ENCODE measurements at regions not wholly inside any gene's neighbourhood (a gene's known extent, or its start where the extent isn't known, plus 50 kb on each side); places are given as distances from the start of the nearest gene placed in this dataset.

DNA sequence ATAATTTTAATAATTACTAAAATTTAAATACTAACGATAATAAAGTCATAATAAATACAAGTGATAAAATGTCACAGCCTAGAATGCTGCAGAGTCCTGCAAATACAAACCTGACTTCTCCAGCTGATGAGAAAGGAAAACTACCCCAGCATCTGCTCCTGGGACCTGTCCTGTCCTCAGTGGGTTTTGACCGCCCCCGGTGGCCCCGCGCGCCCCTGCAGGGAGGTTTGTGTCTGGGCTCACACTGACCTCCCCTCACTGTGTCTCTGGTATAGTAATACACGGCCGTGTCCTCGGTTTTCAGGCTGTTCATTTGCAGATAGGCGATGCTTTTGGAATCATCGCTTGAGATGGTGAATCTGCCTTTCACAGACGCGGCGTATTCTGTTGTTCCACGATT, 1139.4 kb downstream of the TMEM121 start:
- Histone ChIP-seq H3K9me3 (ENCODE audit: control insufficient read depth in 4 of 4, low read length in 3 of 4) (no peaks in the 10 kb centered on the region), H3K9ac (ENCODE audit: low read depth in 1 of 2, low read length in 2 of 2) (no peak overlapping the region), H3K4me3 (ENCODE audit: low read depth in 1 of 3, low read length in 3 of 3) (no peak overlapping the region), H3K4me1 (ENCODE audit: control insufficient read depth in 4 of 4, insufficient read depth in 4 of 4, low read length in 3 of 4) (peaks cover 0 to 1% (median 0%) of the 10 kb centered on the region in 4 donors), H3K36me3 (ENCODE audit: control insufficient read depth in 4 of 4, insufficient read depth in 3 of 4, low read depth in 1 of 4, low read length in 3 of 4) (no peaks in the 10 kb centered on the region), H3K27me3 (ENCODE audit: control insufficient read depth in 4 of 4, insufficient read depth in 4 of 4, low read length in 3 of 4) (peaks cover 0 to 8% (median 0%) of the 10 kb centered on the region in 4 donors), H3K27ac (ENCODE audit: low read depth in 1 of 2, low read length in 2 of 2) (no peak overlapping the region)
- no peak for TF ChIP-seq GABPA (IDR thresholded peaks at IDR 0.05 in 1 of 2, conservative IDR thresholded peaks at IDR 0.05 in 1 of 2)
- no peak for TF ChIP-seq JUND (IDR thresholded peaks at IDR 0.05)
- no peak for TF ChIP-seq SP1 (IDR thresholded peaks at IDR 0.05)
- TF ChIP-seq FOXA1 (IDR thresholded peaks at IDR 0.05): no peak
- TF ChIP-seq RAD21 (IDR thresholded peaks at IDR 0.05): no peak
- TF ChIP-seq HNF4A (conservative IDR thresholded peaks at IDR 0.05): no peak
- TF ChIP-seq EGR1 (IDR thresholded peaks at IDR 0.05; ENCODE audit: low read depth in 2 of 2): no peak
- DNase-seq (ENCODE audit: low spot score): no peak
- 85% methylated on average over 15 of the region's 15 CpGs for WGBS

DNA sequence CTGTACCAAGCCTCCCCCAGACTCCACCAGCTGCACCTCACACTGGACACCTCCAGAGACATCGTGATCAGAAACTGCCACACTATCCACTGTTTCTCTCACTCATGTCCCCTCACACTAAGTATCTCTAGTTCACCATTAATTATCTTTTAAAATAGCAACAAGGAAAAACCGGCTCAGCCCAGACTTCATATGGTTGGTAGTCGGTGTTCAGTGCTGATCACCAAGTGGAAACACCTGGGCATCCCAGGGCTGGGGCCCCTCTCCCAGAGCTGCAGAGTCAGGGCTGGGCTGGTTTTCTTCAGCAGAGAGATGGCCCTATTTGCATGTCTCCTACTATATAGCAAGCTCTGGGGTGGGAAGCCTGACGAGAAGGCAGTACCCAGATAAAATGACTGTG, 1140.0 kb downstream of the TMEM121 start:
- TF ChIP-seq RAD21 (IDR thresholded peaks at IDR 0.05) (no peak), RXRA (IDR thresholded peaks at IDR 0.05) (no peak), EGR1 (IDR thresholded peaks at IDR 0.05; ENCODE audit: low read depth in 2 of 2) (no peak), HNF4G (IDR thresholded peaks at IDR 0.05) (no peak), NR2F2 (IDR thresholded peaks at IDR 0.05) (no peak), SP1 (IDR thresholded peaks at IDR 0.05) (no peak), FOXA2 (IDR thresholded peaks at IDR 0.05) (no peak), YY1 (IDR thresholded peaks at IDR 0.05) (no peak), HNF4A (conservative IDR thresholded peaks at IDR 0.05) (no peak), GABPA (IDR thresholded peaks at IDR 0.05 in 1 of 2, conservative IDR thresholded peaks at IDR 0.05 in 1 of 2) (no peak), JUND (IDR thresholded peaks at IDR 0.05) (no peak)
- TF ChIP-seq, protein P1, sequence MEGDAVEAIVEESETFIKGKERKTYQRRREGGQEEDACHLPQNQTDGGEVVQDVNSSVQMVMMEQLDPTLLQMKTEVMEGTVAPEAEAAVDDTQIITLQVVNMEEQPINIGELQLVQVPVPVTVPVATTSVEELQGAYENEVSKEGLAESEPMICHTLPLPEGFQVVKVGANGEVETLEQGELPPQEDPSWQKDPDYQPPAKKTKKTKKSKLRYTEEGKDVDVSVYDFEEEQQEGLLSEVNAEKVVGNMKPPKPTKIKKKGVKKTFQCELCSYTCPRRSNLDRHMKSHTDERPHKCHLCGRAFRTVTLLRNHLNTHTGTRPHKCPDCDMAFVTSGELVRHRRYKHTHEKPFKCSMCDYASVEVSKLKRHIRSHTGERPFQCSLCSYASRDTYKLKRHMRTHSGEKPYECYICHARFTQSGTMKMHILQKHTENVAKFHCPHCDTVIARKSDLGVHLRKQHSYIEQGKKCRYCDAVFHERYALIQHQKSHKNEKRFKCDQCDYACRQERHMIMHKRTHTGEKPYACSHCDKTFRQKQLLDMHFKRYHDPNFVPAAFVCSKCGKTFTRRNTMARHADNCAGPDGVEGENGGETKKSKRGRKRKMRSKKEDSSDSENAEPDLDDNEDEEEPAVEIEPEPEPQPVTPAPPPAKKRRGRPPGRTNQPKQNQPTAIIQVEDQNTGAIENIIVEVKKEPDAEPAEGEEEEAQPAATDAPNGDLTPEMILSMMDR (IDR thresholded peaks at IDR 0.05; ENCODE audit: low read depth, low read length, missing input control): no peak
- TF ChIP-seq, protein P2, sequence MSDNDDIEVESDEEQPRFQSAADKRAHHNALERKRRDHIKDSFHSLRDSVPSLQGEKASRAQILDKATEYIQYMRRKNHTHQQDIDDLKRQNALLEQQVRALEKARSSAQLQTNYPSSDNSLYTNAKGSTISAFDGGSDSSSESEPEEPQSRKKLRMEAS (IDR thresholded peaks at IDR 0.05): no peak
- TF ChIP-seq, protein P3, sequence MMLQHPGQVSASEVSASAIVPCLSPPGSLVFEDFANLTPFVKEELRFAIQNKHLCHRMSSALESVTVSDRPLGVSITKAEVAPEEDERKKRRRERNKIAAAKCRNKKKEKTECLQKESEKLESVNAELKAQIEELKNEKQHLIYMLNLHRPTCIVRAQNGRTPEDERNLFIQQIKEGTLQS (IDR thresholded peaks at IDR 0.05): no peak
- H3K27ac ChIP-seq (ENCODE audit: low read depth in 1 of 2, low read length in 2 of 2): no peak overlapping the region
- no peak for DNase-seq (ENCODE audit: low spot score)
- no peak overlapping the region for H3K9ac ChIP-seq (ENCODE audit: low read depth in 1 of 2, low read length in 2 of 2)
- WGBS: 65% methylated on average over 4 of the region's 4 CpGs
- no peak overlapping the region for H3K4me3 ChIP-seq (ENCODE audit: low read depth in 1 of 3, low read length in 3 of 3)
- no peaks in the 10 kb centered on the region for H3K36me3 ChIP-seq (ENCODE audit: control insufficient read depth in 4 of 4, insufficient read depth in 3 of 4, low read depth in 1 of 4, low read length in 3 of 4)
- peaks cover 0 to 8% (median 0%) of the 10 kb centered on the region in 4 donors for H3K27me3 ChIP-seq (ENCODE audit: control insufficient read depth in 4 of 4, insufficient read depth in 4 of 4, low read length in 3 of 4)
- H3K9me3 ChIP-seq (ENCODE audit: control insufficient read depth in 4 of 4, low read length in 3 of 4): no peaks in the 10 kb centered on the region
- peaks cover 0 to 1% (median 0%) of the 10 kb centered on the region in 4 donors for H3K4me1 ChIP-seq (ENCODE audit: control insufficient read depth in 4 of 4, insufficient read depth in 4 of 4, low read length in 3 of 4)

DNA sequence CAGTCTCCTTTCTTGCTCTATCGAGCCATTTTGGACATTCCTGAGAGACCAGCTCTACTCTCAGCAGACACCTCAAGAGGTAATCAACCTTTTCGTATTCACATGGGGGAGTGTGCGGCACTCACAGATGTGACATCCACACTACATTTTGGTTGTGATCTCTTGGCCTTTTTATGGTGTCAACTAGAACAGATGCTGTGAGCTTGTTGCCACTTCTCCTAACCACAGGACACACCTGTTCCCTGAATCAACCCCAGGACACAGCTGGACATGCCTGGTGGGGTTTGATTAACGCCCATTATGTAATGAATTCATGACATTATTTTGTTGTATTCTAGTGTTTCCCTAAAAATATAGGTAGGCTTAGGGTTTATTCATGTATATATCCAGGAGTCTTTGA, 1143.6 kb downstream of the TMEM121 start:
- no peak overlapping the region for H3K9ac ChIP-seq (ENCODE audit: low read depth in 1 of 2, low read length in 2 of 2)
- DNase-seq (ENCODE audit: low spot score): no peak
- WGBS: 54% methylated on average over 4 of the region's 4 CpGs
- H3K4me3 ChIP-seq (ENCODE audit: low read depth in 1 of 3, low read length in 3 of 3): no peak overlapping the region
- no peaks in the 10 kb centered on the region for H3K36me3 ChIP-seq (ENCODE audit: control insufficient read depth in 4 of 4, insufficient read depth in 3 of 4, low read depth in 1 of 4, low read length in 3 of 4)
- H3K9me3 ChIP-seq (ENCODE audit: control insufficient read depth in 4 of 4, low read length in 3 of 4): no peaks in the 10 kb centered on the region
- H3K27me3 ChIP-seq (ENCODE audit: control insufficient read depth in 4 of 4, insufficient read depth in 4 of 4, low read length in 3 of 4): peaks cover 0 to 11% (median 0%) of the 10 kb centered on the region in 4 donors
- H3K4me1 ChIP-seq (ENCODE audit: control insufficient read depth in 4 of 4, insufficient read depth in 4 of 4, low read length in 3 of 4): no peaks in the 10 kb centered on the region
- no peak overlapping the region for H3K27ac ChIP-seq (ENCODE audit: low read depth in 1 of 2, low read length in 2 of 2)
- TF ChIP-seq RAD21 (IDR thresholded peaks at IDR 0.05) (no peak), NR2F2 (IDR thresholded peaks at IDR 0.05) (no peak), SP1 (IDR thresholded peaks at IDR 0.05) (no peak), GABPA (IDR thresholded peaks at IDR 0.05 in 1 of 2, conservative IDR thresholded peaks at IDR 0.05 in 1 of 2) (no peak), HNF4G (IDR thresholded peaks at IDR 0.05) (no peak), RXRA (IDR thresholded peaks at IDR 0.05) (no peak), TAF1 (conservative IDR thresholded peaks at IDR 0.05) (no peak), EGR1 (IDR thresholded peaks at IDR 0.05; ENCODE audit: low read depth in 2 of 2) (no peak), HNF4A (conservative IDR thresholded peaks at IDR 0.05) (no peak), FOXA1 (IDR thresholded peaks at IDR 0.05) (no peak), JUND (IDR thresholded peaks at IDR 0.05) (no peak)
- TF ChIP-seq, protein P1 (IDR thresholded peaks at IDR 0.05; ENCODE audit: low read depth, low read length, missing input control): no peak
- TF ChIP-seq, protein P4, sequence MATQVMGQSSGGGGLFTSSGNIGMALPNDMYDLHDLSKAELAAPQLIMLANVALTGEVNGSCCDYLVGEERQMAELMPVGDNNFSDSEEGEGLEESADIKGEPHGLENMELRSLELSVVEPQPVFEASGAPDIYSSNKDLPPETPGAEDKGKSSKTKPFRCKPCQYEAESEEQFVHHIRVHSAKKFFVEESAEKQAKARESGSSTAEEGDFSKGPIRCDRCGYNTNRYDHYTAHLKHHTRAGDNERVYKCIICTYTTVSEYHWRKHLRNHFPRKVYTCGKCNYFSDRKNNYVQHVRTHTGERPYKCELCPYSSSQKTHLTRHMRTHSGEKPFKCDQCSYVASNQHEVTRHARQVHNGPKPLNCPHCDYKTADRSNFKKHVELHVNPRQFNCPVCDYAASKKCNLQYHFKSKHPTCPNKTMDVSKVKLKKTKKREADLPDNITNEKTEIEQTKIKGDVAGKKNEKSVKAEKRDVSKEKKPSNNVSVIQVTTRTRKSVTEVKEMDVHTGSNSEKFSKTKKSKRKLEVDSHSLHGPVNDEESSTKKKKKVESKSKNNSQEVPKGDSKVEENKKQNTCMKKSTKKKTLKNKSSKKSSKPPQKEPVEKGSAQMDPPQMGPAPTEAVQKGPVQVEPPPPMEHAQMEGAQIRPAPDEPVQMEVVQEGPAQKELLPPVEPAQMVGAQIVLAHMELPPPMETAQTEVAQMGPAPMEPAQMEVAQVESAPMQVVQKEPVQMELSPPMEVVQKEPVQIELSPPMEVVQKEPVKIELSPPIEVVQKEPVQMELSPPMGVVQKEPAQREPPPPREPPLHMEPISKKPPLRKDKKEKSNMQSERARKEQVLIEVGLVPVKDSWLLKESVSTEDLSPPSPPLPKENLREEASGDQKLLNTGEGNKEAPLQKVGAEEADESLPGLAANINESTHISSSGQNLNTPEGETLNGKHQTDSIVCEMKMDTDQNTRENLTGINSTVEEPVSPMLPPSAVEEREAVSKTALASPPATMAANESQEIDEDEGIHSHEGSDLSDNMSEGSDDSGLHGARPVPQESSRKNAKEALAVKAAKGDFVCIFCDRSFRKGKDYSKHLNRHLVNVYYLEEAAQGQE (IDR thresholded peaks at IDR 0.05): no peak
- TF ChIP-seq, protein P2 (IDR thresholded peaks at IDR 0.05): no peak
